GM21390 (cell line): ENCODE measurements at regions not wholly inside any gene's neighbourhood (a gene's known extent, or its start where the extent isn't known, plus 50 kb on each side); places are given as distances from the start of the nearest gene placed in this dataset.
"Not testable (repeated sequence)": the region's sequence is repeated elsewhere in the genome, so short reads cannot be mapped to it uniquely, and the experiment has no call there.

ENCODE experiments used
- ATAC-seq: cut with Tn5 transposase; IDR thresholded peaks from one replicate; pipeline ENCODE4 v1.9.1; 2021; ENCODE audit not compliant: unreplicated experiment

GRCh38 chr7:101679653-101680173 is 50.6 kb upstream of the MYL10 start:
- not testable (repeated sequence) for ATAC-seq

- ATAC-seq = no peak
Observed at GRCh38 chr7:101680406-101681145, 51.5 kb upstream of the MYL10 start.

GRCh38 chr7:101681170-101682007 is 52.3 kb upstream of the MYL10 start:
- no peak for ATAC-seq

GRCh38 chr7:101684983-101685330 is 55.9 kb upstream of the MYL10 start:
- no peak for ATAC-seq

- no peak for ATAC-seq
Observed at GRCh38 chr7:101686030-101686429, 56.9 kb upstream of the MYL10 start.

GRCh38 chr7:101687081-101687480 is 58.0 kb upstream of the MYL10 start:
- no peak for ATAC-seq

GRCh38 chr7:101687791-101688182 is 58.7 kb upstream of the MYL10 start:
- ATAC-seq = no peak

- ATAC-seq = no peak
Observed at GRCh38 chr7:101688183-101688831, 59.2 kb upstream of the MYL10 start.

- no peak for ATAC-seq
Observed at GRCh38 chr7:101688995-101689907, 60.2 kb upstream of the MYL10 start.

- no peak for ATAC-seq
Observed at GRCh38 chr7:101690061-101690460, 61.0 kb upstream of the MYL10 start.

- no peak for ATAC-seq
Observed at GRCh38 chr7:101691822-101692384, 62.8 kb upstream of the MYL10 start.

GRCh38 chr7:101693498-101694091 is 64.5 kb upstream of the MYL10 start:
- ATAC-seq = no peak

- ATAC-seq = no peak
Observed at GRCh38 chr7:101698964-101699363, 69.9 kb upstream of the MYL10 start.

- ATAC-seq = no peak
Observed at GRCh38 chr7:101699399-101699798, 70.3 kb upstream of the MYL10 start.

GRCh38 chr7:101699881-101700823 is 71.1 kb upstream of the MYL10 start:
- no peak for ATAC-seq

- no peak for ATAC-seq
Observed at GRCh38 chr7:101701153-101701794, 72.2 kb upstream of the MYL10 start.

- ATAC-seq = no peak
Observed at GRCh38 chr7:101702362-101702850, 73.3 kb upstream of the MYL10 start.

- ATAC-seq = no peak
Observed at GRCh38 chr7:101705331-101705730, 76.2 kb upstream of the MYL10 start.
